GM12878 (cell line): ENCODE measurements at regions not wholly inside any gene's neighbourhood (a gene's known extent, or its start where the extent isn't known, plus 50 kb on each side); places are given as distances from the start of the nearest gene placed in this dataset.

ENCODE experiments used
- ATAC-seq: fragments of 200-7000 bp; cut with Tn5 transposase; 3 replicates; pipeline ENCODE4 v1.9.1; 2020; ENCODE audit warnings: mild to moderate bottlenecking, moderate library complexity
- BruUV-seq: library from RNA; stranded (reverse); fragments of 400-500 nt; replicated peaks from 2 replicates; lab custom pipeline; 2021; lab: Mats Ljungman, UMichigan
- CTCF ChIA-PET: fragments of 300-600 bp; sonication (Branson Sonifier 250); formaldehyde crosslinking; extraction: SDS; loops from one replicate; lab custom pipeline; 2021; ENCODE audit warnings: inconsistent platforms; lab: Yijun Ruan, JAX
- POLR2A ChIA-PET: fragments of 350-600 bp; formaldehyde crosslinking; extraction: SDS; loops from one replicate; lab custom pipeline; 2021; ENCODE audit warnings: inconsistent platforms; lab: Charles Lee
- RAD21 ChIA-PET: fragments of 300-600 bp; sonication (Branson Sonifier 250); formaldehyde crosslinking; loops from one replicate; lab custom pipeline; 2023; ENCODE audit warnings: antibody characterized with exemption; ENCODE audit not compliant: unreplicated experiment; lab: Charles Lee
- SMC1A ChIA-PET: fragments of 300-600 bp; sonication (Branson Sonifier 250); formaldehyde crosslinking; loops from one replicate; lab custom pipeline; 2023; ENCODE audit not compliant: unreplicated experiment, uncharacterized antibody; lab: Charles Lee
- DNase-seq: peaks from one replicate; pipeline ENCODE4 v3.0.0-alpha.2; 2011; ENCODE audit warnings: low read depth, low spot score
- FAIRE-seq: peaks from 3 replicates; lab custom pipeline; 2011; peaks lifted over from hg19 to GRCh38; lab: Jason Lieb, UNC
- H2AFZ ChIP-seq: 2 replicates; pipeline ENCODE4 v1.6.0; 2011; ENCODE audit warnings: low read depth, low read length, control low read depth; ENCODE audit not compliant: control insufficient read depth
- H3K27ac ChIP-seq: 2 replicates; pipeline ENCODE4 v1.5.1; 2011; ENCODE audit warnings: control low read depth; ENCODE audit not compliant: control insufficient read depth, insufficient read depth
- H3K27me3 ChIP-seq, 2 experiments: replicated peaks in 1 of 2; 2 replicates each; pipeline versions ENCODE4 v1.6.0 to v1.6.1; 2011; ENCODE audit warnings: low read length in 1 of 2; ENCODE audit not compliant: control insufficient read depth in 2 of 2, insufficient read depth in 2 of 2
- H3K36me3 ChIP-seq, 2 experiments: 2 replicates each; pipeline ENCODE4 v1.5.1; 2011; ENCODE audit warnings: low read length in 1 of 2; ENCODE audit not compliant: control insufficient read depth in 2 of 2, insufficient read depth in 2 of 2
- H3K4me1 ChIP-seq: 2 replicates; pipeline ENCODE4 v1.6.1; 2011; ENCODE audit warnings: mild to moderate bottlenecking, low read length, moderate library complexity, mixed read lengths; ENCODE audit not compliant: control insufficient read depth, insufficient read depth
- H3K4me2 ChIP-seq: 2 replicates; pipeline ENCODE4 v1.6.0; 2011; ENCODE audit warnings: control low read depth; ENCODE audit not compliant: control insufficient read depth, insufficient read depth
- H3K4me3 ChIP-seq: fragments of 200-600 bp; sonication (generic); 2 replicates; pipeline ENCODE4 v1.5.1; 2016
- H3K79me2 ChIP-seq: 2 replicates; pipeline ENCODE4 v1.6.0; 2011; ENCODE audit warnings: low read length; ENCODE audit not compliant: control insufficient read depth, insufficient read depth
- H3K9ac ChIP-seq: 2 replicates; pipeline ENCODE4 v1.8.0; 2011; ENCODE audit warnings: low read length, control low read depth, mixed read lengths; ENCODE audit not compliant: control insufficient read depth, insufficient read depth
- H3K9me3 ChIP-seq: replicated peaks from 3 replicates; pipeline ENCODE4 v1.5.1; 2011; ENCODE audit warnings: mild to moderate bottlenecking, low read length; ENCODE audit not compliant: control insufficient read depth, insufficient read depth
- H4K20me1 ChIP-seq: 2 replicates; pipeline ENCODE4 v1.6.0; 2011; ENCODE audit not compliant: control insufficient read depth, insufficient read depth
- ATF7 ChIP-seq: fragments of 450-650 bp; IDR thresholded peaks from 2 replicates; pipeline ENCODE4 v1.6.1; 2016; ENCODE audit warnings: low read depth, mild to moderate bottlenecking
- CHD2 ChIP-seq: IDR thresholded peaks from 2 replicates; pipeline ENCODE4 v1.6.1; 2011; ENCODE audit warnings: low read depth, low read length, improper control_type of control experiment, borderline replicate concordance
- NFXL1 ChIP-seq: fragments of 450-650 bp; IDR thresholded peaks from 2 replicates; pipeline ENCODE4 v1.6.1; 2017; ENCODE audit warnings: antibody characterized with exemption, mild to moderate bottlenecking, borderline replicate concordance
- POLR2AphosphoS2 ChIP-seq: IDR thresholded peaks from 2 replicates; pipeline ENCODE4 v1.6.1; 2011; ENCODE audit warnings: low read depth, mild to moderate bottlenecking, low read length, improper control_type of control experiment, moderate library complexity
- WGBS: methylation state at CpG from one replicate; pipeline ENCODE4 v1.1.6; 2016; ENCODE audit warnings: low lambda C conversion rate; ENCODE audit not compliant: insufficient replicate concordance, insufficient coverage; ENCODE audit errors: missing lambda C conversion rate; 5-methylcytosine and 5-hydroxymethylcytosine counted together
- in situ Hi-C: fragments of 300-500 bp; cut with MboI; formaldehyde crosslinking; loops from 9 replicates; pipeline ENCODE4 v1.14.3; 2018; ENCODE audit warnings: mixed read lengths
- intact Hi-C: fragments of 100-400 bp; cut with micrococcal nuclease; formaldehyde crosslinking; loops from one replicate; pipeline ENCODE4 v1.14.2; 2022; ENCODE audit not compliant: unreplicated experiment
- TF ChIP-seq, protein P1 (sequence below): IDR thresholded peaks from 2 replicates; pipeline ENCODE4 v1.6.1; 2012; ENCODE audit warnings: mild to moderate bottlenecking, low read depth, low read length

GRCh38 chr3:117079997-117080396 is 370.4 kb downstream of the TUSC7 start:
- Histone ChIP-seq H3K4me3 (no peak overlapping the region), H3K36me3 (no peaks in the 10 kb centered on the region), H3K27ac (no peak overlapping the region), H2AFZ (no peak overlapping the region), H3K4me1 (no peaks in the 10 kb centered on the region), H3K79me2 (no peaks in the 10 kb centered on the region), H3K4me2 (no peak overlapping the region), H4K20me1 (no peaks in the 10 kb centered on the region), H3K9me3 (no peaks in the 10 kb centered on the region; the same call in 2 of the 3 replicates), H3K27me3 (no peaks in the 10 kb centered on the region), H3K9ac (no peak overlapping the region)
- SMC1A ChIA-PET: interaction anchor here (1.0 kb wide), 1 partner anchor 45 kb away, joined by 3 read pairs; no protein-coding TSS in a partner anchor
- no TSS peak for BruUV-seq
- TF ChIP-seq NFXL1 (no peak), CHD2 (no peak), POLR2AphosphoS2 (no peak), ATF7 (no peak)
- TF ChIP-seq, protein P1, sequence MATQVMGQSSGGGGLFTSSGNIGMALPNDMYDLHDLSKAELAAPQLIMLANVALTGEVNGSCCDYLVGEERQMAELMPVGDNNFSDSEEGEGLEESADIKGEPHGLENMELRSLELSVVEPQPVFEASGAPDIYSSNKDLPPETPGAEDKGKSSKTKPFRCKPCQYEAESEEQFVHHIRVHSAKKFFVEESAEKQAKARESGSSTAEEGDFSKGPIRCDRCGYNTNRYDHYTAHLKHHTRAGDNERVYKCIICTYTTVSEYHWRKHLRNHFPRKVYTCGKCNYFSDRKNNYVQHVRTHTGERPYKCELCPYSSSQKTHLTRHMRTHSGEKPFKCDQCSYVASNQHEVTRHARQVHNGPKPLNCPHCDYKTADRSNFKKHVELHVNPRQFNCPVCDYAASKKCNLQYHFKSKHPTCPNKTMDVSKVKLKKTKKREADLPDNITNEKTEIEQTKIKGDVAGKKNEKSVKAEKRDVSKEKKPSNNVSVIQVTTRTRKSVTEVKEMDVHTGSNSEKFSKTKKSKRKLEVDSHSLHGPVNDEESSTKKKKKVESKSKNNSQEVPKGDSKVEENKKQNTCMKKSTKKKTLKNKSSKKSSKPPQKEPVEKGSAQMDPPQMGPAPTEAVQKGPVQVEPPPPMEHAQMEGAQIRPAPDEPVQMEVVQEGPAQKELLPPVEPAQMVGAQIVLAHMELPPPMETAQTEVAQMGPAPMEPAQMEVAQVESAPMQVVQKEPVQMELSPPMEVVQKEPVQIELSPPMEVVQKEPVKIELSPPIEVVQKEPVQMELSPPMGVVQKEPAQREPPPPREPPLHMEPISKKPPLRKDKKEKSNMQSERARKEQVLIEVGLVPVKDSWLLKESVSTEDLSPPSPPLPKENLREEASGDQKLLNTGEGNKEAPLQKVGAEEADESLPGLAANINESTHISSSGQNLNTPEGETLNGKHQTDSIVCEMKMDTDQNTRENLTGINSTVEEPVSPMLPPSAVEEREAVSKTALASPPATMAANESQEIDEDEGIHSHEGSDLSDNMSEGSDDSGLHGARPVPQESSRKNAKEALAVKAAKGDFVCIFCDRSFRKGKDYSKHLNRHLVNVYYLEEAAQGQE: no peak
- WGBS: 28% methylated on average over 4 of the region's 4 CpGs
- CTCF ChIA-PET: interaction anchor here (0.7 kb wide), 1 partner anchor 20 kb away, joined by 3 read pairs; no protein-coding TSS in a partner anchor
- intact Hi-C loops (loop anchor here (10.0 kb wide), 1 partner anchor 305 kb away; no protein-coding TSS in a partner anchor), in situ Hi-C loops (no loop called here)
- ATAC-seq (no peak), FAIRE-seq (no peak), DNase-seq (no peak)
- RAD21 ChIA-PET: no interaction called here
- POLR2A ChIA-PET: no interaction called here
